NB4 (cell line): ENCODE measurements at regions not wholly inside any gene's neighbourhood (a gene's known extent, or its start where the extent isn't known, plus 50 kb on each side); places are given as distances from the start of the nearest gene placed in this dataset.

Experiments used
- POLR2A ChIP-seq: IDR thresholded peaks from 2 replicates; pipeline ENCODE4 v1.6.1; 2011; ENCODE audit warnings: mild to moderate bottlenecking; ENCODE audit not compliant: insufficient read length; ENCODE audit errors: extremely low read depth
- TF ChIP-seq, protein P1 (sequence below): IDR thresholded peaks from one replicate; pipeline ENCODE4 v1.5.1; 2012; ENCODE audit warnings: low read depth, low read length
- TF ChIP-seq, protein P2 (sequence below): IDR thresholded peaks from 2 replicates; pipeline ENCODE4 v1.6.1; 2011; ENCODE audit warnings: low read depth, low read length

GRCh38 chr21:41059871-41060270 is 108.1 kb upstream of the BACE2 start:
- TF ChIP-seq, protein P1, sequence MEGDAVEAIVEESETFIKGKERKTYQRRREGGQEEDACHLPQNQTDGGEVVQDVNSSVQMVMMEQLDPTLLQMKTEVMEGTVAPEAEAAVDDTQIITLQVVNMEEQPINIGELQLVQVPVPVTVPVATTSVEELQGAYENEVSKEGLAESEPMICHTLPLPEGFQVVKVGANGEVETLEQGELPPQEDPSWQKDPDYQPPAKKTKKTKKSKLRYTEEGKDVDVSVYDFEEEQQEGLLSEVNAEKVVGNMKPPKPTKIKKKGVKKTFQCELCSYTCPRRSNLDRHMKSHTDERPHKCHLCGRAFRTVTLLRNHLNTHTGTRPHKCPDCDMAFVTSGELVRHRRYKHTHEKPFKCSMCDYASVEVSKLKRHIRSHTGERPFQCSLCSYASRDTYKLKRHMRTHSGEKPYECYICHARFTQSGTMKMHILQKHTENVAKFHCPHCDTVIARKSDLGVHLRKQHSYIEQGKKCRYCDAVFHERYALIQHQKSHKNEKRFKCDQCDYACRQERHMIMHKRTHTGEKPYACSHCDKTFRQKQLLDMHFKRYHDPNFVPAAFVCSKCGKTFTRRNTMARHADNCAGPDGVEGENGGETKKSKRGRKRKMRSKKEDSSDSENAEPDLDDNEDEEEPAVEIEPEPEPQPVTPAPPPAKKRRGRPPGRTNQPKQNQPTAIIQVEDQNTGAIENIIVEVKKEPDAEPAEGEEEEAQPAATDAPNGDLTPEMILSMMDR = no peak
- TF ChIP-seq POLR2A = no peak
- TF ChIP-seq, protein P2, sequence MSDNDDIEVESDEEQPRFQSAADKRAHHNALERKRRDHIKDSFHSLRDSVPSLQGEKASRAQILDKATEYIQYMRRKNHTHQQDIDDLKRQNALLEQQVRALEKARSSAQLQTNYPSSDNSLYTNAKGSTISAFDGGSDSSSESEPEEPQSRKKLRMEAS = no peak
